ENCODE measurements at regions not wholly inside any gene's neighbourhood (a gene's known extent, or its start where the extent isn't known, plus 50 kb on each side); places are given as distances from the start of the nearest gene placed in this dataset.

DNA sequence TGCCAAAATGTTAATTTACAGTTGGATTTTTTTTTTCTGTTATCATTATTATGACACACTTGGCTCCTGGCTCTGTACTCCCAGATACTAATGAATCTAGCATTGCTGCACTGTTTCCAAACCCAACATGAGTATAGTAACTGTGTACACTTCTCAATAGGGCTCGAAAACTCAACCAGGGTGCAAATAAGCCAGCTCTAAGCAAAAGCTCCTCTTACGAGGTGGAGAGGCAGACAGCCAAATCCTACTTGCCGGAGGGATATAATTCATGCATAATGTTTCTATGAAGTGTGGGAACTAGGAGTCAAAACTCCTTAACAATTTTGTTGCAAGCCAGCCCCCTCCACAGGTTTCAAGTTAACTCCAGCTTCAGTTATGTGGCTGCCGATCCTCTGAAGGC lies 510.4 kb upstream of the ZP4 start:
- TF ChIP-seq, protein P1, sequence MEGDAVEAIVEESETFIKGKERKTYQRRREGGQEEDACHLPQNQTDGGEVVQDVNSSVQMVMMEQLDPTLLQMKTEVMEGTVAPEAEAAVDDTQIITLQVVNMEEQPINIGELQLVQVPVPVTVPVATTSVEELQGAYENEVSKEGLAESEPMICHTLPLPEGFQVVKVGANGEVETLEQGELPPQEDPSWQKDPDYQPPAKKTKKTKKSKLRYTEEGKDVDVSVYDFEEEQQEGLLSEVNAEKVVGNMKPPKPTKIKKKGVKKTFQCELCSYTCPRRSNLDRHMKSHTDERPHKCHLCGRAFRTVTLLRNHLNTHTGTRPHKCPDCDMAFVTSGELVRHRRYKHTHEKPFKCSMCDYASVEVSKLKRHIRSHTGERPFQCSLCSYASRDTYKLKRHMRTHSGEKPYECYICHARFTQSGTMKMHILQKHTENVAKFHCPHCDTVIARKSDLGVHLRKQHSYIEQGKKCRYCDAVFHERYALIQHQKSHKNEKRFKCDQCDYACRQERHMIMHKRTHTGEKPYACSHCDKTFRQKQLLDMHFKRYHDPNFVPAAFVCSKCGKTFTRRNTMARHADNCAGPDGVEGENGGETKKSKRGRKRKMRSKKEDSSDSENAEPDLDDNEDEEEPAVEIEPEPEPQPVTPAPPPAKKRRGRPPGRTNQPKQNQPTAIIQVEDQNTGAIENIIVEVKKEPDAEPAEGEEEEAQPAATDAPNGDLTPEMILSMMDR (IDR thresholded peaks at IDR 0.05) = no peak
- TF ChIP-seq EP300 (IDR thresholded peaks at IDR 0.05) (no peak), POLR2A (IDR thresholded peaks at IDR 0.05) (no peak), POLR2AphosphoS5 (IDR thresholded peaks at IDR 0.05) (no peak)
